ENCODE measurements at regions not wholly inside any gene's neighbourhood (a gene's known extent, or its start where the extent isn't known, plus 50 kb on each side); places are given as distances from the start of the nearest gene placed in this dataset.

DNA sequence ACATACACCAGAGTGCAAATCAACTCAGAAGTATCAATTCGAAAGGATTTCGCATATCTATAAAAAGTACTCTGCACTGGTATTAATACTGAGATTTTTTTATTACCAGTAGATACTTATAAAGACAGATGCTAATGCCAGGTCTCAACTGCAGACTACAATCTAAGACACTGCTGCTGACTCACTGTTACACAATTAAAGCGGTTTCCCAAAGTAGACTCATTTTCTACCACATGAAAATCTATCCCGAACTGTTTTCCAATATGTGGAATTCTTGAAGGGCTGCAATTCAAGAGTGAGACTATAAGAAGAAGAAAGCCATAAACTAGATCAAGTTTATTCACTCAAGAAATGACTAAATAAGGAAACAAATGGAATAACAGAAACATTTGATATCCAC, 57.2 kb upstream of the ARHGAP32 start:
- TF ChIP-seq POLR2AphosphoS5 (IDR thresholded peaks at IDR 0.05; ENCODE audit: borderline replicate concordance, low read depth, low read length) (no peak), EZH2 (IDR thresholded peaks at IDR 0.05) (no peak)

All from SK-N-MC (cell line).